ENCODE measurements at regions not wholly inside any gene's neighbourhood (a gene's known extent, or its start where the extent isn't known, plus 50 kb on each side); places are given as distances from the start of the nearest gene placed in this dataset.

DNA sequence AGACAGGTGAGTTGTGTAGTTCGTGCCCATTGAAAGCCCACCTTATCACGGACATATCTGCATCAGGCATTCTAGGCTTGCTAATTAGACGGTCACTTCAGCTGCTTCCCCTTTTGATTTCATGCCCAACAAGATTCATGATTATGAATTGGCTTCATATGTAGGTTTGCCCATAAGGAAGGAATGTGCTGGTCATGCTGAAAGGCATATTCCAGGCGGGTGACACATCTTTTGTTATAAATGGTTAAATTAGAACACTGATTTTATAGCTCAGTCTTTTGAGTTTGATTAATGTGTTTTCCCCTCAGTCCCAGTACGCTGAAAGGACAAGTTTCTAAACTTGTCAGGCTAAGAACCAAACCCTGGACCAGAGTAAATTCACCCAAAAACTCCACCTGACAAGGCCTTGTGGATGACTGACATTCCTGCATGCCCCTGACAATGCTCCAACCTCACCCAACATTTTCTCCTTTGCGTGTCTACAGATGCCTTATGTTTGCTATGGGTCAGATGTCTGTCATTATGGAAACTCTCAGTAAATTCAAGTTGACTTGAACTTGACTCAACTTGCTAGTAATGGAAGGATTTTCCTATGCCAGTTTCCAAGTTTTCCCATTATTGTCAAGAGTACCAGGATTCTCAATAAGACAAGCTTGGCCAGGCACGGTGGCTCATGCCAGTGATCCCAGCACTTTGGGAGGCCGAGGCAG, 421.9 kb downstream of the PMP22 start:
- no peak for DNase-seq (ENCODE audit: low read depth)
- TF ChIP-seq, protein P1, sequence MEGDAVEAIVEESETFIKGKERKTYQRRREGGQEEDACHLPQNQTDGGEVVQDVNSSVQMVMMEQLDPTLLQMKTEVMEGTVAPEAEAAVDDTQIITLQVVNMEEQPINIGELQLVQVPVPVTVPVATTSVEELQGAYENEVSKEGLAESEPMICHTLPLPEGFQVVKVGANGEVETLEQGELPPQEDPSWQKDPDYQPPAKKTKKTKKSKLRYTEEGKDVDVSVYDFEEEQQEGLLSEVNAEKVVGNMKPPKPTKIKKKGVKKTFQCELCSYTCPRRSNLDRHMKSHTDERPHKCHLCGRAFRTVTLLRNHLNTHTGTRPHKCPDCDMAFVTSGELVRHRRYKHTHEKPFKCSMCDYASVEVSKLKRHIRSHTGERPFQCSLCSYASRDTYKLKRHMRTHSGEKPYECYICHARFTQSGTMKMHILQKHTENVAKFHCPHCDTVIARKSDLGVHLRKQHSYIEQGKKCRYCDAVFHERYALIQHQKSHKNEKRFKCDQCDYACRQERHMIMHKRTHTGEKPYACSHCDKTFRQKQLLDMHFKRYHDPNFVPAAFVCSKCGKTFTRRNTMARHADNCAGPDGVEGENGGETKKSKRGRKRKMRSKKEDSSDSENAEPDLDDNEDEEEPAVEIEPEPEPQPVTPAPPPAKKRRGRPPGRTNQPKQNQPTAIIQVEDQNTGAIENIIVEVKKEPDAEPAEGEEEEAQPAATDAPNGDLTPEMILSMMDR (IDR thresholded peaks at IDR 0.05; ENCODE audit: low read depth, low read length, missing control alignments), result no peak
- H3K4me3 ChIP-seq (ENCODE audit: low read depth, low read length), result no peak overlapping the region

DNA sequence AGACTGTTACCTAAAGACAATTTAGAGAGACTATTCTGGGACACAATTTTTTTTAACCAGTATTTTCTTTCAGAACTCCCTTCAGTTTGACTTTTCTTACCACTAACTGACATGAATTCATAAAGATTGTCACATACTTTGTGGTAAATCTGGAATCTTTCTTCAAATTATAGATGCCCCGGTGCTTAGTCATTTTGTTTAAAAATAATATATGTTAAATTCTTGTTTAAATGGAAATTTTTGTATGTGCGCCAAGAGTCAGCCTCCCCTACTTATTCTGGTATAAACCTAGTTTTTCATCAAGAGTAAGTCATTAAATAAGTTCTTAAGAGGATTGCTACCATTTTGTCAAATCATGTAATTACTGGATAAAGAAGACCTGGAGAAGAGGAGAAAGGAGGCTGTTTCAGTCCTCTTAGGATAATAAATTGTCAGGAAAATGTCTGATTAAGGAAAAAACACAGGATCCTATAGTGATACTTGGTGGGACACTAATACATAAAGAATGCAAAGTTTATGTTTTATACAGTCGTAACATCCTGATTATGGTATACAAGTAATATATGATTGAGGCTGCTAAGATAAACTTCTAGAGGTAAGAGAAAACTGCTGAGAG, 424.4 kb downstream of the PMP22 start:
- H3K4me3 ChIP-seq (ENCODE audit: low read depth, low read length), result no peak overlapping the region
- DNase-seq (ENCODE audit: low read depth), result no peak
- TF ChIP-seq, protein P1 (IDR thresholded peaks at IDR 0.05; ENCODE audit: low read depth, low read length, missing control alignments), result no peak

DNA sequence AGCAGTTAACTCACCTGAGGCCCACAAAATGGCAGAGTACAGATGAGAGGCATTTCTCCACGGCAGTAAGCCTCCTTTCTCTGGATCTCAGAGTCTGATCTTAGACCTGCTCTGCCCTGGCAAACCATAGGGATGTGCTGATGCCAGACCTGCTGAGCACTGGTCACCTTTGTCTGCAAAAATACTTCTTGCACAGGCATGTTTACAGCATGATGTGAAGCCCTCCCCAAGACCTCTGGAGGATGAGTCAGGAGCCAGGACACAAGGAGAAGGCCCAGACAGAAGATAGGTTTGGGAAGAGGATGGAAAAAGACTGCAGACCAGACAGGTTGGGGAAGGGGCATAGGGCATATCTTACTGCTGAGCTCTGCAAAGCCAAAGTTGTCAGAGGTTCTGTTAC, 426.6 kb downstream of the PMP22 start:
- H3K4me3 ChIP-seq (ENCODE audit: low read depth, low read length), result no peak overlapping the region
- no peak for DNase-seq (ENCODE audit: low read depth)
- TF ChIP-seq, protein P1 (IDR thresholded peaks at IDR 0.05; ENCODE audit: low read depth, low read length, missing control alignments), result no peak

DNA sequence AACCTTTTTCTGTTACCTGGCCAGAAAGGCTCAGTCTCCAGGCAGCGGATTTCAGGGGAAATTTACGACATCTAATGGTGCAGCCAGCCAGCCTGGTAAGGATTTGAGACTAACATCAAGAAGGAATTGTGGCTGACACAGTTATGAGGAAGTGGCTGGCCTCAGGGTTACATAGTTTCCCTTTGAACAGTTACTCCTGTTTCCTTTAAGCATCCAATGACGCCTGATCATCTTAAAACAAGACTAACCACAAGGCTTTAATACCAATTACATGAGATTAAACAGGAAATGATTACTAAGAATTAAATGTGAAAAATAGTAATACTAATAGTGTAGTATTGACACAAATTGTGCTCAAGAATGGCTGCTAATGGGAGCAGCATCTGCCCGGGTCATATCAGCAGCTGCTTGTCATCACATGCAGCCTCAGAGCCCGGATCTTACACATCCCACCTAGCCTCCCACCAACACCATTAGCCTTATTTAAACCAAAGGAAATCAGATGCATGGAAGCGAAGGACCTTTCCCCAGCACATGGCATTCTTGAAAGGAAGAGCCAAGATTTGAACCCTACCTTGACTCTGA, 431.8 kb downstream of the PMP22 start:
- TF ChIP-seq, protein P1 (IDR thresholded peaks at IDR 0.05; ENCODE audit: low read depth, low read length, missing control alignments), result no peak
- no peak for DNase-seq (ENCODE audit: low read depth)
- no peak overlapping the region for H3K4me3 ChIP-seq (ENCODE audit: low read depth, low read length)

DNA sequence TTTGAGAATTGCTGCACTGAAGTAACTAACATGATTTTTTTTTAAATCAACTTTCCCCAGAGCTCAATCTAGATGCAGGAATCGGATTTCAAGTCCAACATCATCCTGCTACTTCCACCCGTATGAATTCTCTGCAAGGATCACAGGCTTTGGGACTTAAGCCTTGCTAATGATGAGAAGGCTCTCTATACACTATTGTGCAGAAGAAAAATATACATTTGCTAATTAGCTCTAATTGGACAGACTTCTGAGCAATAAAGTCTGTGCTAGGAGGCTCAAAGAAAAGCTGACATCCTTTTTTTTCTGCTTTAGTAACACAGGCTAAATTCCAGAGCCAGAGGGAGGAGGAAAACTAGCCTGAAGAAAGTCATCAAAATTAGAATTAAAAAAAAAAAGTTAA, 433.6 kb downstream of the PMP22 start:
- H3K4me3 ChIP-seq (ENCODE audit: low read depth, low read length), result no peak overlapping the region
- no peak for DNase-seq (ENCODE audit: low read depth)
- TF ChIP-seq, protein P1 (IDR thresholded peaks at IDR 0.05; ENCODE audit: low read depth, low read length, missing control alignments), result no peak

DNA sequence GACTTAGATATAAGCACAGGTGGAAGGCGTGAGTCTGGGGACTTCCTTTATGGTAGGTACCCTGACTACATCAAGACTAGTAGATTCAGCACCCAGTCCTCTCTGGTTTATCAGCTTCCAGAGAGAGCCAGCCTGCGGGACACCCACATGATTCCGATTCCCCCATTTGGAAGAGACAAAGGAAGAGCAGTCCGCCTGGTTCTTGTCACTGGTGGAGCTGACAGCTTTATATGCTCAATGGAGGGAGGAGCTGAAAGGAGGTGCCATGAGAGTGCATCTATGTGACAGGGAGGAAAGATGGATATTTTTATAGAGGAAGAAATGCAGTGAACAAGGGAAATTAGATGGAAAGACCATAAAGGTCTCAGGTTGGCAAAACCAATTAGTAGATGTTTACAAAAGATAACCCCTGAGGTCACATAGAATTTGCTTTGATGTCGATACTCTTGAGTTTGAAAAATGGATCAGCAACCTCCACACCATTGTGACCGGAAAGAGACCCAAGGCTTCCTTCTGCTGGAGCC, 437.7 kb downstream of the PMP22 start:
- H3K4me3 ChIP-seq (ENCODE audit: low read depth, low read length), result no peak overlapping the region
- TF ChIP-seq, protein P1 (IDR thresholded peaks at IDR 0.05; ENCODE audit: low read depth, low read length, missing control alignments), result no peak
- DNase-seq (ENCODE audit: low read depth), result no peak

Measured in GM12864 (cell line).